LNCAP (cell line): ENCODE measurements at regions not wholly inside any gene's neighbourhood (a gene's known extent, or its start where the extent isn't known, plus 50 kb on each side); places are given as distances from the start of the nearest gene placed in this dataset.

Experiments
- CTCF ChIP-seq: fragments of 450-650 bp; IDR thresholded peaks from 2 replicates; pipeline ENCODE4 v1.5.1; 2017; ENCODE audit warnings: mild to moderate bottlenecking

GRCh38 chr14:38786921-38787320 is 316.1 kb downstream of the SEC23A start:
- no peak for TF ChIP-seq CTCF

GRCh38 chr14:38777401-38777800 is 325.6 kb downstream of the SEC23A start:
- no peak for TF ChIP-seq CTCF

GRCh38 chr14:38775986-38776385 is 327.0 kb downstream of the SEC23A start:
- no peak for TF ChIP-seq CTCF

- TF ChIP-seq CTCF = no peak
Measured at GRCh38 chr14:38774162-38774561, 328.9 kb downstream of the SEC23A start.

- TF ChIP-seq CTCF = no peak
Measured at GRCh38 chr14:38770251-38770650, 332.8 kb downstream of the SEC23A start.

GRCh38 chr14:38762845-38763244 is 340.2 kb downstream of the SEC23A start:
- no peak for TF ChIP-seq CTCF

- no peak for TF ChIP-seq CTCF
Measured at GRCh38 chr14:38762426-38762825, 340.6 kb downstream of the SEC23A start.

GRCh38 chr14:38761033-38761432 is 342.0 kb downstream of the SEC23A start:
- TF ChIP-seq CTCF = no peak
